Gastrocnemius medialis (tissue), 4 donors: ENCODE measurements at regions not wholly inside any gene's neighbourhood (a gene's known extent, or its start where the extent isn't known, plus 50 kb on each side); places are given as distances from the start of the nearest gene placed in this dataset.

Experiments used
- ATAC-seq, 2 donors: fragments of 150-250 bp; one replicate each; pipeline ENCODE4 v1.9.1; 2016
- DNase-seq, 2 donors: peaks; one replicate each; pipeline ENCODE4 v3.0.0-alpha.2; 2019
- H3K27ac ChIP-seq, 4 donors: fragments of 200-600 bp; sonication (generic); 1 replicate in 1 of 4; 2 replicates in 3 of 4; pipeline ENCODE4 v1.5.1; 2016 to 2018; ENCODE audit warnings: mild to moderate bottlenecking in 2 of 4, moderate library complexity in 1 of 4
- H3K27me3 ChIP-seq, 3 donors: fragments of 200-600 bp; sonication (generic) in 2 of 3; 1 replicate in 1 of 3; 2 replicates in 2 of 3; pipeline versions ENCODE4 v1.5.1 to v1.6.0; 2016 to 2019; ENCODE audit warnings: mild to moderate bottlenecking in 1 of 3, moderate library complexity in 1 of 3
- H3K36me3 ChIP-seq, 2 donors: fragments of 200-600 bp; sonication (generic) in 1 of 2; one replicate each; pipeline ENCODE4 v1.5.1; 2017 to 2018
- H3K4me1 ChIP-seq, 2 donors: fragments of 200-600 bp; sonication (generic) in 1 of 2; one replicate each; pipeline ENCODE4 v1.5.1; 2016 to 2017; ENCODE audit warnings: mild to moderate bottlenecking in 2 of 2
- H3K4me3 ChIP-seq, 4 donors: fragments of 200-600 bp; sonication (generic) in 3 of 4; 1 replicate in 1 of 4; 2 replicates in 3 of 4; pipeline ENCODE4 v1.5.1; 2016 to 2019; ENCODE audit warnings: mild to moderate bottlenecking in 2 of 4
- H3K9me3 ChIP-seq, 3 donors: fragments of 200-600 bp; sonication (generic) in 2 of 3; 1 replicate in 1 of 3; 2 replicates in 2 of 3; pipeline ENCODE4 v1.5.1; 2016 to 2019
- POLR2A ChIP-seq, 2 donors: fragments of 450-650 bp; IDR thresholded peaks; one replicate each; pipeline ENCODE4 v1.6.1; 2017; ENCODE audit warnings: antibody characterized with exemption in 2 of 2, mild to moderate bottlenecking in 2 of 2, moderate library complexity in 2 of 2
- in situ Hi-C, 4 donors: fragments of 200-750 bp; cut with MboI; loops; one replicate each; pipeline versions ENCODE4 v1.15.0 to v1.8.0; 2017; ENCODE audit warnings: low sequenced_read_pairs in 4 of 4
- intact Hi-C: fragments of 100-400 bp; cut with DNase I; formaldehyde crosslinking; loops from one replicate; pipeline ENCODE4 v1.15.1; 2023; ENCODE audit warnings: low total_unique reads
- TF ChIP-seq, protein P1 (sequence below), 5 experiments: fragments of 450-650 bp in 3 of 5; fragments of 200-600 bp in 2 of 5; sonication (generic) in 2 of 5; IDR thresholded peaks in 4 of 5; conservative IDR thresholded peaks in 1 of 5; 1 replicate in 4 of 5; 2 replicates in 1 of 5; pipeline ENCODE4 v1.5.1; 2016 to 2019; ENCODE audit warnings: antibody characterized with exemption in 5 of 5, mild to moderate bottlenecking in 3 of 5, moderate library complexity in 3 of 5

DNA sequence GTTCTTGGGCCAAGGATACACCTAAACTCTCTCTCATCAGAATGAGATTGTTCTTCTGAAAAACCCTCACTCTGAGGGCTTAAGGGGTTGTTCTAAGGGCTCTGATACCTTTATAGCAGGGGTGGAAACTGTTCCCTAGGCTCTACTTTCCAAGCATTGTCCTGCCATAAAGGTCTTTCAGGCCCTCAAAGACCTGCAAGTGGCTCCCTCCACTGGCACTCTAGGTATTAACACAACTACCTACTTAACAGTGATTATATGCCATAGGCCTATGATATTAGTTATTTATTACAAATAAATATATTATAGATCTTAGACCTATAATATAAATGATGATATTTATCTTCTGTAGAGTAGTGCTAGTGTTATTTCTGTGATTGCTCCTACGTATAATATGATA, 473.7 kb upstream of the RPS6KA3 start:
- Histone ChIP-seq H3K27ac (no peak overlapping the region), H3K36me3 (no peaks in the 10 kb centered on the region), H3K4me1 (no peaks in the 10 kb centered on the region), H3K27me3 (no peaks in the 10 kb centered on the region), H3K9me3 (no peaks in the 10 kb centered on the region), H3K4me3 (no peak overlapping the region)
- DNase-seq = no peak
- no peak for ATAC-seq
- intact Hi-C loops (no loop called here), in situ Hi-C loops (no loop called here)
- no peak for TF ChIP-seq POLR2A (IDR thresholded peaks at IDR 0.05)
- TF ChIP-seq, protein P1, sequence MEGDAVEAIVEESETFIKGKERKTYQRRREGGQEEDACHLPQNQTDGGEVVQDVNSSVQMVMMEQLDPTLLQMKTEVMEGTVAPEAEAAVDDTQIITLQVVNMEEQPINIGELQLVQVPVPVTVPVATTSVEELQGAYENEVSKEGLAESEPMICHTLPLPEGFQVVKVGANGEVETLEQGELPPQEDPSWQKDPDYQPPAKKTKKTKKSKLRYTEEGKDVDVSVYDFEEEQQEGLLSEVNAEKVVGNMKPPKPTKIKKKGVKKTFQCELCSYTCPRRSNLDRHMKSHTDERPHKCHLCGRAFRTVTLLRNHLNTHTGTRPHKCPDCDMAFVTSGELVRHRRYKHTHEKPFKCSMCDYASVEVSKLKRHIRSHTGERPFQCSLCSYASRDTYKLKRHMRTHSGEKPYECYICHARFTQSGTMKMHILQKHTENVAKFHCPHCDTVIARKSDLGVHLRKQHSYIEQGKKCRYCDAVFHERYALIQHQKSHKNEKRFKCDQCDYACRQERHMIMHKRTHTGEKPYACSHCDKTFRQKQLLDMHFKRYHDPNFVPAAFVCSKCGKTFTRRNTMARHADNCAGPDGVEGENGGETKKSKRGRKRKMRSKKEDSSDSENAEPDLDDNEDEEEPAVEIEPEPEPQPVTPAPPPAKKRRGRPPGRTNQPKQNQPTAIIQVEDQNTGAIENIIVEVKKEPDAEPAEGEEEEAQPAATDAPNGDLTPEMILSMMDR (IDR thresholded peaks at IDR 0.05 in 4 of 5, conservative IDR thresholded peaks at IDR 0.05 in 1 of 5) = no peak

- no peaks in the 10 kb centered on the region for H3K27me3 ChIP-seq
- in situ Hi-C loops = no loop called here
These were observed 472.5 kb upstream of the RPS6KA3 start for GRCh38 chrX:20739038-20739745.

DNA sequence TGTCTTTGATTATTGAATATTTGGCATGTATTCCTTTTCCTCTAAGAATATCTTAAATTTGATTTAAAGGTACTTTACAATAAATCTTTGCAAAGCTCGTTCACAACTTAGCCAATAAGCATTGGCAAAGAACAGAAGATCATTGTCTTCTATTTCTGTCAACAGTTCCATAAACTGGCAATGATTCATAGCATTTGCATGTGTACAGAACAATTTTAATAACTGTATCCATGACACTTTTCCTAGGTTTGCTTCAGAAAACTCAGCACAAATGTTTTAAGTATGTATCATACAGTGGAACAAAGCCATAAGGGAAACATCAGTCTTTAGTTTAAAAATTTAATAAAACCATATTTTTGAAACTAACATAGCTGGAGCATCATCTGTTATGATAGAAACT, 462.7 kb upstream of the RPS6KA3 start:
- TF ChIP-seq, protein P1 (IDR thresholded peaks at IDR 0.05 in 4 of 5, conservative IDR thresholded peaks at IDR 0.05 in 1 of 5) = no peak
- no peak for TF ChIP-seq POLR2A (IDR thresholded peaks at IDR 0.05)
- H3K27ac ChIP-seq = no peak overlapping the region
- in situ Hi-C loops (no loop called here), intact Hi-C loops (no loop called here)
- no peaks in the 10 kb centered on the region for H3K36me3 ChIP-seq
- no peak overlapping the region for H3K4me3 ChIP-seq
- no peaks in the 10 kb centered on the region for H3K9me3 ChIP-seq
- no peaks in the 10 kb centered on the region for H3K27me3 ChIP-seq
- DNase-seq (no peak), ATAC-seq (no peak)
- H3K4me1 ChIP-seq = no peaks in the 10 kb centered on the region

More at GRCh38 chrX:20739038-20739745, 472.5 kb upstream of the RPS6KA3 start:
- H3K4me3 ChIP-seq = no peak overlapping the region
- ATAC-seq (no peak), DNase-seq (no peak)
- no peaks in the 10 kb centered on the region for H3K9me3 ChIP-seq
- intact Hi-C loops = no loop called here
- no peaks in the 10 kb centered on the region for H3K4me1 ChIP-seq
- no peak overlapping the region for H3K27ac ChIP-seq
- TF ChIP-seq, protein P1 (IDR thresholded peaks at IDR 0.05 in 4 of 5, conservative IDR thresholded peaks at IDR 0.05 in 1 of 5) = no peak
- TF ChIP-seq POLR2A (IDR thresholded peaks at IDR 0.05) = no peak
- H3K36me3 ChIP-seq = no peaks in the 10 kb centered on the region

- ATAC-seq (no peak), DNase-seq (no peak)
- H3K27me3 ChIP-seq = no peaks in the 10 kb centered on the region
- H3K9me3 ChIP-seq = no peaks in the 10 kb centered on the region
- in situ Hi-C loops = no loop called here
- H3K27ac ChIP-seq = no peak overlapping the region
- TF ChIP-seq POLR2A (IDR thresholded peaks at IDR 0.05) = no peak
- TF ChIP-seq, protein P1 (IDR thresholded peaks at IDR 0.05 in 4 of 5, conservative IDR thresholded peaks at IDR 0.05 in 1 of 5) = no peak
- no peaks in the 10 kb centered on the region for H3K36me3 ChIP-seq
- H3K4me1 ChIP-seq = no peaks in the 10 kb centered on the region
- intact Hi-C loops = no loop called here
- no peak overlapping the region for H3K4me3 ChIP-seq
These were observed 460.7 kb upstream of the RPS6KA3 start for GRCh38 chrX:20727447-20727846.
